IPS-NIHi7 (cell line): ENCODE measurements at regions not wholly inside any gene's neighbourhood (a gene's known extent, or its start where the extent isn't known, plus 50 kb on each side); places are given as distances from the start of the nearest gene placed in this dataset.
"Not testable (repeated sequence)": the region's sequence is repeated elsewhere in the genome, so short reads cannot be mapped to it uniquely, and the experiment has no call there.

Experiments used
- DNase-seq: peaks from one replicate; pipeline ENCODE4 v3.0.0; 2012; ENCODE audit warnings: mixed read lengths; ENCODE audit errors: extremely low spot score

DNA sequence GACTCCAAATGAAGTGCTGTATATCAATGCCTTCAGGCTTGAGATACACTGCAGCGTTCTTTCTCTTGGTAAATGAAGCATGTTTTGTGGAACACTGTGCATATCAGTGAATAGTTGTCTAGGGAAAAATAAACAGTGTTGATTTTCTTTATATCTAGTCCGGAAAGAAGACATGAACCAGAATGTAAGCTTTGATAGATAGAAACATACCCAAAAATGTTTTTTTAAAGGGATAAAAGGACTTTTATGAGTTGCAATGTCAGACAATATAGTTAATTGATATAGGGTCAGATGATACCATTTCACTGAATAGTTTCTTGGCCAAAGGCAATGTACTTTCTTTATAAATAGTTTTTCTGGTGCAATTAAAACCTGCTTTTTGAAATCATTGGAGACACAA is 1037.8 kb downstream of the OTOL1 start:
- no peak for DNase-seq

DNA sequence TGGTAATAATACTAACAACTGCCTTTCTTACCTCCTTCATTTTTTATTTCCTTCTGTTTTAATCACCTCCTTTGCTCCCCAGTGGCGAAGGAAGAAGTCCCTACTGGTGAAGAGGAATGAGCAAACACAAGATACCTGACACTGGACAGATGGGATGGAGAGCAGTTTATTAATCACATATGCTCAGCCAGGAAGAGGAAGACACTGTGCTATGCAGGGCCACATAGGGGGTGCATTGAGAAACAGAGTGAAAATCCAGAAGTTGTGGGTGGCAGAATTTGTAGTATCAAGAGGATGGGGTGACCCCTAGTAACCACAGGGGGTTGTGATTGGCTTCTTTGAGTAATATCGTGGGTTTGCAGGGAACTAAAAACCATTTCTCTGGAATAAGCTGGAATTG is 1041.9 kb downstream of the OTOL1 start:
- DNase-seq = no peak

DNA sequence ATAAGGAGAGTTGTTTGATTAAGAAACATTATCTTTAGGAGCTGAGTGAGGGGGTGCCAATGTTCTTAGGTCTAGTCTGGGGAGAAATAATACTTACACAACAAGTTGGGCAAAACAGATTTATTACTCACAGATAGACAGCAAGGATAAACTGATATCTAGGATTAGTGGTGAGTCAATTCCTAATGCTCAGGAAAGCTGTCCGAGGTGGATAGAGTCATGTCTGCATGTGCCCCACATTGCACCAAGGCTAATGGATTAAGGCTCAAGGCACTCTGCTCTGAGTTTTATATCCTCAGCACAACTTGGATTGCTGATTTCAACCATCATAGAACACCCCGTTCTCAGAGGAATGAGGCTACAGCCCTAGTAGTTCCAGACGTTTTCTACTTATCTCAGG is 1042.3 kb downstream of the OTOL1 start:
- DNase-seq = no peak

DNA sequence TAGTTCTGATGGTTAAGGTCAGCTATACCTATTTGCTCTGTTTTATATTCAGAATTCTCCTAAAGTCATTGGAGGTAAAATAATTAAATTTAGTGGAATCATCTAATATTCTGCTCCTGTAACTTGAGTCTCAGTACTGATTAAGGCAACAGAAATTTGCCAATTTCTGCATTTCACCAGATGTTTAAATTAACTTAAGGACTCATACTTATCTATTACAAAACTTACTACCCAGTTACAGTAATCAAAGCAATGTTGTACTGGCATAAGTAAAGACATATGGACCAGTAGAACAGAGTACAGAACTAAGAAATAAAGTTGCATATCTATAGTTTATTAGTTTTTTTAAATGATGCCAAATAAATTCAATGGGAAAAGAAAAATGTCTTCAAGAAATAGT is 1043.8 kb downstream of the OTOL1 start:
- no peak for DNase-seq

DNA sequence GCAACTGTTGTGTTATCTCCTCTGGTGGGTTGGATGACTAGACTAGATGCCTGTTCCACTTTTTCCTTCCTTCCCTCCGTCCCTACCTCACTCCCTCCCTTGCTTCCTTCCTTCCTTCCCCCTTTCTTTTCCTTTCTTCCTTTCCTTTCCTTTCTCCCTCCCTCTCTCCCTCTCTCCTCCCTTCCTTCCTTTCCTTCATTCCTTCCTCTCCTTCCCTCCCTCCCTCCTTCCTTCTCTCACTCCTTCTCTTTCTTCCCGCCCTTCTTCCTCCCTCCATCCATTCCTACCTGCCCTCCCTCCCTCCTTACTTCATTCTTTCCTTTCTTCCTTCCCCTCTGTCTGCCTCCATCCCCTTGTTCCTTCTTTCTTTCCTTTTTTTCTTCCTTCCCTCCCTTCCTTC is 1045.3 kb downstream of the OTOL1 start:
- no peak for DNase-seq

DNA sequence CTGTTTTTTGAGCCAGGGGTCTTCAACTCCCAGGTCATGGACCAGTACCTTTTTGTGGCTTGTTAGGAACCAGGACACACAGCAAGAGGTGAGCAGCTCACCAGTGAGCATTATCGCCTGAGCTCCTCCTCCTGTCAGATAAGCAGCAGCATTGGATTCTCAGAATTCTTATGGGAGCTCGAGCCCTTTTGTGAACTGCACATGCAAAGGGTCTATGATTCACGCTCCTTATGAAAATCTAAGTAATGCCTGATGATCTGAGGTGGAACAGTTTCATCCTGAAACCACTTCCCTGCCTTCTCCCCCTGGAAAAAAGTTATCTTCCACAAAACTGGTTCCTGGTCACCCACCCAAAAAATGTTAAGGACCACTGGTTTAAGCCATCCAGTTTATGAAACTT is 1047.6 kb downstream of the OTOL1 start:
- DNase-seq = no peak

DNA sequence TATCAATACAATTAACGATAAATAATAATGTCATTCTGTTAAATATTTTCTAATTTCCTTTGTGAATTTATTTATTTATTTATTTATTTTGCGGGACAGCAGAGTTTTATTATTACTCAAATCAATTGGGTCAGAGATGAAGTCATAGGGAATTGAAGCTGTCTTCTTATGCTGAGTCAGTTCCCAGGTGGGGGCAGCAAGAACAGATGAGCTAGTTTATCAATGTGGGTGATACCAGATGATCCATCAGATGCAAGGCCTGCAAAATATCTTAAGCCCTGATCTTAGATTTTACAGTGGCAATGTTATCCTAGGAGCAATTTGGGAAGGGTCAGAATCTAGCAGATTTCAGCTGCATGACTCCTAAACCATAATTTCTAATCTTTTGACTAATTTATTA is 1050.3 kb downstream of the OTOL1 start:
- DNase-seq = no peak

DNA sequence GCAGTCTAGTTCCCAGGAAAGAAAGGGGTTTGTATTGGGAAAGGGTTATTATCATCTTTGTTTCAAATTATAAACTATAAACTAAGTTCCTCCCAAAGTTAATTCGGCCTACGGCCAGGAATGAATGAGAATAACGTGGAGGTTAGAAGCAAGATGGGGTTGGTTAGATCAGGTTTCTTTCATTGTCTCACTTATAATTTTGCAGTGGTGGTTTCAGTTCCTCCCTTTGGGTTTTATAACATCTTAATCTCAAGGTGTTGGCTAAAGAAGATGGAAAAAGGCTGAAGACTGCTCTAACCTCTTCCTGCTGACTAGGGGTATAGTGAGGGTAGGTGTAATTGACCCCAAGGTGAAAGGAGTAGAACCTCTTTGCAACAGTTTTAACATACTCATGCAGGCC is 1050.7 kb downstream of the OTOL1 start:
- no peak for DNase-seq

DNA sequence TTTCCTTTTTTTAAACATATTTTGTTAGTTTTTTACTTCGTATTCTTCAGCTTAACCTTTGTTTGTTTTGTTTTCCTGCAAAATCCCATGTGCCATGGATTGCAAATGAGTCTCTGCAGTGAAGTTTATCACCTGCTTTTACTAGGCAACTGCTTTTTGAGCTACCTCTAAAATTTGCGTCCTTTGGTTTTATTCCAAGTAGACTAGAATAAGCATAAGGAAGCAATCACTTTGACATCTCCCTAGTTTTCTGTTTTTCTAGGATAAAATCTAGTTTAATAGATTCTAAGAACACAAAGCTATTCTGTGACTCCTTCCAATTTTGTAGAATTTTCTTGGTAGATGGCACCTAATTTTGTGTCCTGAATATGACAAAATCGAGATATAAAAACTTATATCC is 1059.2 kb downstream of the OTOL1 start:
- DNase-seq = no peak

DNA sequence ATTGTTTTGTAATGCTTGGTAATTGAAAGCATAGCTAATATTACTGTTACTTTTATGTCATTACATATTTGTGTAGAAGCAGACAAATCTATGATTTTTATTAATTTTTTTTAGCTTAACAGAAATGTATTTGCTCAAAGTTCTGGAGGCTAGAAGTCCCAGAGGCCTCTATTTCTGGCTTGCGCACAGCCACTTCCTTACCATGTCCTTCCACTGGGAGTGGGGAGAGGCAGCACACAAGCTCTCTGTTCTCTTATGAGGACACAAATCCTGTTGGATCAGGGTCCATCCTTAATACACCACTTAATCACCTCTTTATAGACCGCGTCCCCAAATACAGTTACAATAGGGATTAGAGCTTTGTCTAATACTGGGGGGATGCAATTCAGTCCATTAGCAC is 1061.4 kb downstream of the OTOL1 start:
- DNase-seq = no peak

DNA sequence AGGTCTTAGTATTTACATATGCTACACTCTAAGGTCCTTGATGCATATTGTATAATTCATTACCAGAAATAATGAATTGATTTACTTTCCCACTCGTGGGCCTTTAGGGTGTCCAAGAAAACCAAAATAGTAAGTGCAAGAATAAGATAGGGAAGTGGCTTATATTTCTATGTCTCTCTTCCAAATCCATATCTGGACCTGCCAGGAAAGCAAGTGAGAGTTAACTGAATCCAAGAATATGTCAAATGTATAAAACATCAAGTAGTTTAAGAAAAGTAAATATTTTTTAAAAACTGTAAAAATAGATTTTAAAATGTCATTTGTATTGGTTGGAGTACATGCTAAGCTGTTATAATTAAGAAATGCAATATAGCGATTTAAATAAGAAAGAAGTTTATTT is 1072.1 kb downstream of the OTOL1 start:
- no peak for DNase-seq

DNA sequence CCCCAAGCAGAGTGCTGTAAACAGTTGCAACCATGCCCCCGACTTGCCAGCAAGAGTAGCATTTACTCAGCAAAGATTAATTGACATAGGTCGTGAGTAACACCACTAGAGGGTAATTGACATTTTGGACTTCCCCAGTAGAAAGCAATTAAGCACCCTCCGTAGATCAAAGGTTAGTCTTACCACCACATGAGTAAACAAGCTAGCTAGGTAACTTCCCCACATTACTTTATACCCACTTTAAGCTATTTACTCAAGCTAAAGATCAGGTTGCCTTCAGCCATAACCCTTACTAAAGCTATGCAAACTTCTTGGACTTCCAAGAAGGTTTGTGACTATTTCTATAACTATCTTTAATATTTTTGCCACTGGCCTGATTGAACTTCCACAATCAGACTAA is 1072.7 kb downstream of the OTOL1 start:
- DNase-seq = no peak

DNA sequence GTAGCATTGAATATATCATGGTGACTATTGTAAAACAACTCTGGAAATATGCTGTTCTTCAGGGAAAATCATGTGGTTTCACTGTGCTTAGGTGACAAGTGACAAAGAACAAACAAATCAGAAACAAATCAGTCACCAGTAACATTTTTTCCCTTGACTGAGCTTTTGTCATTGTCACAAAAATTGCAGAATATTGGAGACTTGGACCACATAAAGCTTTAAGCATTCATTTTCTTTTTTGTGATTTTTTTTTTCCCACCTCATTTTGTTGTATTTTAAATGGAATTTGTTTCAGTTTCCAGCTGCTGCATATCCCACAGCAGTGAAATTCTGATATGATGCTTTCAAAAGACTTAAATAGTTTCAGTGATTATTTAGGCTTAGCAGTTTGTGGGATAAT is 1088.4 kb downstream of the OTOL1 start:
- no peak for DNase-seq

DNA sequence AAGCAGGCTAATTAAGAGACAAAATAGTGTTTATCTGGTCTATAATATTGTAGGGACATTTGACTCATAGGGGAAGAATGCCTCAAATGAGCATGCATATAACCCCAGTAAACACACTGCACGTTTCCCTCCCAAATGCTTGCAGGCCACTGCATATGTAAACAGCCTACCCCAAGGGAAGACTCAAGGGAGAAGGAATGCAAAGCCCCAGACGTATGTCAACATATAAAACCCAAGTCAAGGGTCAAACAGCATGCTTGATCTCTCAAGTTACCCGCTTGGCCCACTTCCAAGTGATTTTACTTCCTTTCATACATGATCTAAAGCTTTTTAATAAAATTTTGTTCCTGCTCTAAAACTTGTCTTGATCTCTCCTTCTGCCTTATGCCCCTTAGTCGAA is 1090.0 kb downstream of the OTOL1 start:
- DNase-seq = peak; percentile 11

DNA sequence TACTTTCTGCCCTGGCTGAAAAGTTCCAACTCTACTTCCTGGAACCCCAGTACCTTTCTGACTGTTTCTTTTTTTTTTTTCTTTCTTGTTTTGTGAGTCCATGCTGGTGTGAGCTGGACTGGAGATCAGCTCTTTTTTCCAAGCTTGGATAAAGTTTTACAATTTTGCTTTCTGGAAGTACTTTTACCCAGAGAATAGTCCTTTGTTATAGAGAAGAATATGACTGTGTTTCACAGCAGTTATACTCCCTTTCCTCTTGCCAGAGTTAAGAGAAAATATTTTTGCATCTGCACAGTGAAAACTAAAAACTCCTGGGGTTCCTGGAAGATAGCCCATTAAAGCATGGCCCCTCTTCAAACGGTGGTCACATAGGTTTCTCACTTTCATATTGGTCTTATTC is 1100.6 kb downstream of the OTOL1 start:
- no peak for DNase-seq

DNA sequence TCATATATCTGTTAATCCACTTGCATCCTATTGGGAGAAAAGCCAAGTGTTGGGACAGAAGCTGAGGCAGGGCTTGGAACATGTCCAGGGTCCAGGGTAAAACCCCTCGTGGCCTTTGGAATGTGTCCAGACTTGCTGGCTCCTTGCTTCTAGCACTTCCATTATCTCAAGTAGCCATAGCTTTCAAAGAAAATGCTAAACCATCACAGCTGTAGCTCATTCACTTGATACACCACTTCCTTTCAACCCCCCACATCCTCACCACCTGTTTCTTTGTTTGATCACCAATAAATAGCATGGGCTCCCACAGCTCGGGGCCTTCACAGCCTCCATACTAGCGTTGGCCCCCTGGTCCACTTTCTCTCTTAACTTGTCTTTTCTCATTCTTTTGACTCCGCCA is 1101.9 kb downstream of the OTOL1 start:
- DNase-seq = not testable (repeated sequence)

DNA sequence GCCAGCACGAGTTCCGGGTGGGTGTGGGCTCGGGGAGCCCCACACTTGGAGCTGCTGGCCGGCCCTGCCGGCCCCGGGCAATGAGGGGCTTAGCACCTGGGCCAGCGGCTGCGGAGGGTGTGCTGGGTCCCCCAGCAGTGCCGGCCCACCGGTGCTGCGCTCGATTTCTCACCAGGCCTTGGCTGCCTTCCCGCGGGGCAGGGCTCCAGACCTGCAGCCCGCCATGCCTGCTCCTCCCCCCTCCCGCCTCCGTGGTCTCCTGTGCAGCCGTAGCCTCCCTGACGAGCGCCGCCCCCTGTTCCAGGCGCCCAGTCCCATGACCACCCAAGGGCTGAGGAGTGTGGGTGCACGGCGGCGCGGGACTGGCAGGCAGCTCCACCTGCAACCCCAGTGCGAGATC is 1103.1 kb downstream of the OTOL1 start:
- not testable (repeated sequence) for DNase-seq

DNA sequence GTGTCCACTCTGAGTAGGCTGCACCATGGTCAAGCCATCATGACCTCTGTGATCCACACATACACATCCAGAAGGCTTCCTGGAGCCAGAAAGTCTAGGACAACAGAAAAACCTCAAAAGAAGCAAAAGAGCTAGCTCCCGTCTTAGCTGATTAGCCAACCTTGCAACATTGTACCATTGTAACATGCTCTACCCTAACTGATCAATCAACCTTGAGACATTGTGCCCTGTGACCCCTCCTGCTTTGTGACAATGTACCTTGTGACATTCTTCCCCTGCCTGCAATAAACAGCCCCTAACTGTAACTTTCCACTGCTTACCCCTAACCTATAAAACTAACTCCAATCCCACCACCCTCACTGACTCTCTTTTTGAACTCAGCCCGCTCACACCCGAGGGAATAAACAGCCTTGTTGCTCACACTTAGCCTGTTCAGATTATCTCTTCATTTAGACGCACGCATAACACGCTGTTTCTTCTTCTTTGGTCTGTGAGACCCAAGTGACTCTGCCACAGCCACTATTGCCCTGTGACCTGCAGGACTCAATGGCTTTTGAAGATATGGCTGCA is 1104.6 kb downstream of the OTOL1 start:
- no peak for DNase-seq

DNA sequence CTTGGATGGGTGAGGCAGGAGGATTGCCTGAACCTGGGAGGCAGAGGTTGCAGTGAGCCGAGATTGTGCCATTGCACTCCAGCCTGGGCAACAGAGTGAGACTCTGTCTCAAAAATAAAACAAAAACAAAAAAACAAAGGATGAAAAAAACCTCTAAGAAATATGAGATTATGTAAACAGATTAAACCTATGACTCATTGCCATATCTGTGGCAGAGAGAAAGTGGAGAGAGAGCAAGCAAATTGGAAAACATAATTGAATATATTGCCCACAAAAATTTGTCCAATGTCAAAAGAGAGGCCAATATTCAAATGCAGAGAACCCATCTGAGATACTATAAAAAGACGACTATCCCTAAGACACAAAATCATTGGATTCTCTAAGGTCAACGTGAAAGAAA is 1106.0 kb downstream of the OTOL1 start:
- no peak for DNase-seq

DNA sequence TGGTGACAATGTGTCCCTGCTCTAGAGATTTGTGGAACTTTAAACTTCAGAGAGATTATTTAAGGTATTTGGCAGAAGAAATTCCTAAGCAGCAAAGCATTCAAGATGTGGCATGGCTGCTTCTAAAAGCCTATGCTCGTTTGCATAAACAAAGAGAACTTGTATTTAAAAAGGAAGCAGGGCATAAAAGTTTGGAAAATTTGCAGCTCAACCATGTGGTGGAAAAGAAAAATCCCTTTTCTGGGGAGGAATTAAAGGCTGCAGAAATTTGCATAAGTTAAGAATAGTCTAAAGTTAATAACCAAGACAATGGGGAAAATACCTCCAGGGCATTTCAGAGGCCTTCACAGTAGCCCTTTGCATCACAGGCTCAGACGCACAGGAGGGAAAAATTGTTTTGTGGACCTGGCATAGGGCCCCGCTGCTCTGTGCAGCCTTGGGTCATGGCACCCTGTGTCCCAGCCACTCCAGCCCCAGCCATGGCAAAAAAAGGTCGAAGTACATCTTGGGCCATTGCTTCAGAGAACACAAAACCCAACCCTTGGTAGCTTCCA is 1109.1 kb downstream of the OTOL1 start:
- DNase-seq = no peak

DNA sequence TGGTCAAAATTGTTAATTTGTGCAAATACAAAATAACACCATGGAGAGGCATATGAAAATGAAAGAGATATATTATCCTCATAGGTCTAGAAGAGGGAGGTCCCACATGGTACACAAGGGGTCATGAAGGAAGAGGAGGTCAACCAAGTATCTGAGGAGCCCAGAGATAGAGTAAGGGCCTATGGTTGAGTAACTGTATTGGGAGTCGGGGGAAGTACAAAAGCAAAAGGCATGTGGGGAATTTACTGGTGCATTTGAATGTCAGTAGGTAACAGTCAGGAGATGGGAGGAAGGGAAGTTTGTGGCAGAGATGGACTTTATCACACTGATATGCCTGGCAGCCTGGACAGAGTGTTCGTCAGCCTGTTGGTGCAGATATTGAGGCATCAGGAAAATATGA is 1113.7 kb downstream of the OTOL1 start:
- peak; percentile 60 for DNase-seq

DNA sequence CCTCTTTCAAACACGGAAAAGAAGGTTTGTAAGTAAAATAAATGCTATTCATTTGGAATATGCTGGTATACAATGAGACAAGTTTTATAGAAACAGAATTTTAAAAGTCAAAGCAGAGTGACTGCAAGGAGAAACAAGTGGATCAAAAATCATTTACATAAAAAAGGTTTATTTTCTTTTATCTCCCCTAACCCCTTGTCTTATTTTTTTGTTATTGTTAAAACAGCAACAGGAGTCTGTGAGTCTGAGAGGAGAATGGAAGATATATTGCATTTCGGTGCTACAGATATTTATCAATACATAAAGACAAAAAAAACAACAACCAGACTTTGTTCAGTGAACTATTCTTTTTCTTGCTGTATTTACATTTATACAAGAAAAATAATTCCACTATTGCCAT is 1116.4 kb downstream of the OTOL1 start:
- DNase-seq = no peak

DNA sequence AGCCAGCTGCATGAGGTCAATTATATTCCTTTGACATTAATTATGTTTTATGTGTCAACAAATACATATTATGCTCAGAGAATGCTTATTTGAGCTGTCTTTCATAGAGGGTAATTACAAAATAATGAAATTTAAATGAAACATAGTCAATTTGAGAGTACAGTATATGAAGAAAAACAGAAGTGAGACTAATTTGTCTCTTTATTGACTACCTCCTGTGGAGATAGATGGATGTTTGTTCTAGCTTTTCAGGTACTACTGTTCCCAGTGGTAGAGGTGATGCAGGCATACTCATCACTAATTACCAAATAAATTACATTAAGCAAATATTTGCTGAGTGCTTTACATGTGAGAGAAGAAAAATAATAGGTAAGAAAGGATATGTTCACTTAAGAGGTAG is 1129.6 kb downstream of the OTOL1 start:
- no peak for DNase-seq

DNA sequence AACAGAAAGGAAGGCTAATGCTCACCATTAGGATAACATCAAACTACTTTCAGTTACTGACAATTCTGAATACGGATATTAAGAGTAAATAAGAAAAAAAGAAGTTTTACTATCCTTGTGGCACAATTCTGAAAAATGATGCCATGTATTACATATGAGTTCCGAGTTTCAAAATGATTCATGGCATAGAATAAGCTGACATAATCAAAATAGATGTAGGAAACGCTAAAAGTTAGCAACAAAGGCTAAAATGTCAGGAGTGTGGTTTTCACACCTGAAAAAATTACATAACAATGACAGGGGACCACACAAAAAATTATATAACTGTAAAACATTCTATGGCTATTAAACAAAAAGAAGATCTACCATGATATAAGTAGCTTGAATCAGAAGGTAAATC is 1131.9 kb downstream of the OTOL1 start:
- DNase-seq = no peak
